Superior temporal gyrus (tissue), 1 donor: ENCODE measurements at regions not wholly inside any gene's neighbourhood (a gene's known extent, or its start where the extent isn't known, plus 50 kb on each side); places are given as distances from the start of the nearest gene placed in this dataset.

Experiments used
- DNase-seq: peaks from one replicate; pipeline ENCODE4 v3.0.0-alpha.2; 2016; ENCODE audit errors: extremely low spot score

GRCh38 chr2:144605231-144605840 is 85.4 kb upstream of the ZEB2 start:
- no peak for DNase-seq

GRCh38 chr2:144603334-144603733 is 83.4 kb upstream of the ZEB2 start:
- DNase-seq = no peak

- no peak for DNase-seq
These were observed 79.0 kb upstream of the ZEB2 start for GRCh38 chr2:144598906-144599305.

DNA sequence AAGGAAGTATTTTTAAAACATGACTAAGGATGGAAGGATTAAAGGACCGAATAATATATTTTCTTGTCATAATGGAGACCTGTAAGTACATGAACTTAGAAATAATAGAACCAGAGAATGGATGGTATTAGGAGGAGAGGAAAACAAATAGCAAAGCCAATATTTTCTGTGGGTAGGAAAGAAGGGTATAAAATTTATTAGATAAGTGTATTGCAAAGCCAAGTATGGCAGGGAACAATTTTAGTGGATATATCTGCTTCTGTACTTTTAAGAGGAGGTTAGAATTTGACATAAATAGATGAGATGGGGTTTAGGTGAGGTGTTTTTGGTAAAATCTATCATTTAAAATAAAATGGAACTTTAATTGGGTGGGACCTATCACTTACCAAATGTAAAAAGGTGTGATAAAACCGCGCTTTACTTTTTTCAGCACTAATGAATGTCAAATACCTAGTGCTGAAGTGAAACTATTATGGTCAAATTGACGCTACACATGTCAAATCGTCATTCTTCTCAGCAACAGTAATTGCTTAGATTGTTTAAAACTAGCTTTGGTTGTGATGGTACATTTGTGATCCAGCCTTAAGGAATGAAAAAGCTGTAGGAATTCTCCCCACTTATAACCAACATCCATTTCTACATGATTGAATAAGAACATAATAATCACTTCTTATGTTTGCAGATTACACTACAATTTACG is 78.1 kb upstream of the ZEB2 start:
- no peak for DNase-seq

GRCh38 chr2:144597388-144597787 is 77.5 kb upstream of the ZEB2 start:
- DNase-seq = no peak

DNA sequence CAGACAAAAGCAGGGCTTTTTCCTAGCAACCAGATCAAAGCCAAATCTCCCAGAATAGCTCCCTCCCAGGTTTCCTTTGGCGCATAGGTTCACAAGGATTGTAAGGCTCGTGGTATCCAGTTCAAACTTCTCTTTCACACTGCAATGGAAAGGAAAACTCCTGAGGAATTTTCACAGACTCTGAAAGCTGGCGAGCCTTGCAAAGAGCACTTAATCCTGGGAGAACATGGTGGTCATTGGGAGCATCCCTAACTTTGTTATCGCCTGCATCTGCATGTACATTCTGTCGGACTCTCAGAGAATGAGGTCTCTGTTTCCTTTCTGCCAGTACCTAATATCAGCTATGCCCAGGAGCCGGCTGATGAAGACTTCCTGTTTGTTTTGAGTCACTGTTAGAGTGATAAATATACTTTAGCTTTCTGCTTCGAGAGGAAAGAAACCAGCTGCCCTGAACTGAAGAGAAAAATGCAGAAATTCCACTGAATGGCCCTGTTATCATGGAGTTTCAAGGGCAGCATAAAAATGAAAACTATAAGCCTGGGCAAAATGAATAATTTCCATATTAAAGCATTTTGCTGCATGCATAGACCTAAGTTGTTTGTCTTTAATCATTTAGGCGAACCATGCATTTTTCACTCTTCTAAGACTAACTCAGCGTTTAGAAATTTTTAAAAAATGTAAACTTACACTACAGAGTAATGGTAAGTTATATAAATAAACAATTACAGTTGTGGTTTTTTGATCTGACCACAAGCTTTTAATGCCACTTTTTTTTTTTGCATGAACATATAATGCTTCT is 76.4 kb upstream of the ZEB2 start:
- no peak for DNase-seq

GRCh38 chr2:144595686-144596072 is 75.8 kb upstream of the ZEB2 start:
- no peak for DNase-seq

- no peak for DNase-seq
These were observed 75.4 kb upstream of the ZEB2 start for GRCh38 chr2:144595279-144595678.

DNA sequence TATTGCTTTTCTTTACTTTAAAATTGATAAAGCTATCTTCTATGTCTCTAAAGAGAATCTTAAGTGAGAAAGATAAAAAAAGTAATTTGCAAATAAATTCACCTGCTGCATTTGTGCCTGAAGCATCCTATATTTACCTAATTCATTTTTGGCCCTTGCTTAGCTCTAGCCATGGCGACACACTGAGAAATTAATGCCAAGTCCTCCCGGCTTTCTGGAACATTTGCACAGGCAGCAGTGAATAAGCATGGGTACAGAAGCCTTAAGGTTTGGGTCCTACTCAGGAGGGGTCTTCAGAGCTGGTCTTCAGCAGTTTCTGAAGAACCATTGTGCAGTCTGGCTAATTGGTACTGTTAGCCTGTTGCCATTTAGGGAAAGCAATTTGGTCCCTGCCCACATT is 73.9 kb upstream of the ZEB2 start:
- DNase-seq = no peak

DNA sequence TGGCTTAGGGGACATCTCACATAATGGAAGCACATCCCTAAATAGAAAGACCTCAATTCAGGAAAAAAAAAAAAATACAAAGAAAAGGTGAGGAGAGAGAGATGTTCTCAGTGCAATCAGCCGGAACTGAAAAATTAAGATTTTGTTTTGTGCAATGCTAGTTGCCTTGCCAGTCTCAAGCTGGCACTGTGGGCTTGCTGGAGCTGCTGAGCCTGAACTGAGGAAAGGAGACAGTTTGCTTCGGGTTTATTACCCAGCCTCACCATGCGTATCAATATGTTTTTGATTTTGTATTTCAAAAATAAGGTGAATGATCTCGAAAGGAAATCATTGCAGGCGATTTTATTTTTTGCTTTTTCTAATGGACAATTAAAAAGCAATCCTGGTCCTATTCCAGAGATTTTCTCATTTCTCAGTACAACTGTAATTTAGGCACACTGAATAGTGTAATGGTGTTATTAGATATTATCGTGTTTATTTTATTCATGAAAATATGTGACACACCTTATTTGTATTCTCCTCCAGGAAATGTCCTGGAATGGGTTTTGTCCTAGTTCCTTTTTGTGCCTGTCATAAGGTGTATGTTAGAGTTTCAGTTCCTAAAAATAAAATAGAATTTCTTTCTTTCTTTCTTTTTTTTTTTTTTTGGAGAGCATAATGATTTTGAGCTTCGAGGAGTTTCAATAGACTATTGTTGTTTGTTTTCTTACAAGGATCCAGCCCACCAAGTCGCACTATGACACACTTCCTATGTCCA is 72.8 kb upstream of the ZEB2 start:
- DNase-seq = no peak

GRCh38 chr2:144587306-144587705 is 67.4 kb upstream of the ZEB2 start:
- DNase-seq = no peak

DNA sequence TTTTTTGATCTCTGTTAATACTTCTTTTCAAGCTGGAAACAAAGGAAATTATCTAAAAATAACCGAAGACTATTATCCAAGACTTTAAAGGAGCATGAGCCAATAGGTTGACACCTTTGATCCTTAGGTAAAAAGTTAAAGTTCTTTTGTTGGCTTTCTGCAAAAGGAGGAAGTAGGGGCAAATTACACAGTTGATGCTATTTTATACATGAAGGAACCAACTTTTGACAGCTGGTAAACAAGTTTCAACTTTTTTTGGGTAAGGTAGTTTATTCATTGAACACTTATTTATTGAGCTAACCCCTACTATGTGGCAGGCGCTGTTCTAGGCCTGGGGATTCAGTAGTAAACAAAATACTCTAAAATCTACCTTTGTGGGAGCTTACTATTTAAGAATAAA is 66.6 kb upstream of the ZEB2 start:
- no peak for DNase-seq

GRCh38 chr2:144583741-144584453 is 64.0 kb upstream of the ZEB2 start:
- DNase-seq = no peak

- DNase-seq = no peak
These were observed 63.4 kb upstream of the ZEB2 start for GRCh38 chr2:144583381-144583729.

- DNase-seq = no peak
These were observed 62.9 kb upstream of the ZEB2 start for GRCh38 chr2:144582651-144583380.

- DNase-seq = no peak
These were observed 60.7 kb upstream of the ZEB2 start for GRCh38 chr2:144580521-144581161.

- DNase-seq = no peak
These were observed 59.6 kb upstream of the ZEB2 start for GRCh38 chr2:144579556-144579955.

DNA sequence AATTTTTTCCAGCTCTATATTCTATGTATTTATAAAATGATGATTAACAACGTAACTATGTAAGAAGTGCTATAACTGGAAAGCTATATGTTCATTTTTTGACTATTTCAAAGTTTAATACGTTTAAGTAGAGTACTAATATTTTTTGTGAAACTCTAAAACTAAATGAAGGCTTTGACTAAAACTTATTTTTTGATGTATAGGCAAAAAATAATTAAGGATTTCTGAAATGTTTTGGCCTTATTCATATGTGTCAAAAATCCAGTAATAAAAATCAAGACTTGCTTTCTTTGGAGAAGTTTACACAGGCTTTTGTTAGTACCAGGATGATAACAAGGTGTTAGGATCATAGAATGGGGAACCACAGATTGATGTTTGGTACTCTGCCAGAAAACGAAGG is 58.2 kb upstream of the ZEB2 start:
- DNase-seq = no peak

GRCh38 chr2:144572977-144573376 is 53.1 kb upstream of the ZEB2 start:
- no peak for DNase-seq

DNA sequence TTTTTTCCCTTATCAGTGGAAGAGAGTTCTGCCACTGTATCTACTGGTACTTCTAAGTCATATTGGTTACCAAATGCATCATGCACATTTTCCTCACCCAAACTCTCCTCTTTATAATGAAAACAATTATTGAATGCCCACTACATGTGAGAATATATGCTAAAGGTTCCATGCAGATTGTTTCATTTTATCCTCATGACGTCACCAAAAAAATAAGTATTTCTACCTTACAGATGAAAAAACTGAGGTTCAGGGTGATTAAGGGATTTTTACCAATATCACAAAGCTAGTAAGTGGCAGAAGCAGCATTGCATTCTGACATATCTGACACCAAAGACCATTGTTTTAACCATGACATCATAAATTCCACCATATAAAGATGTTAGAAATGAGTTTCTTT is 51.9 kb upstream of the ZEB2 start:
- DNase-seq = no peak

DNA sequence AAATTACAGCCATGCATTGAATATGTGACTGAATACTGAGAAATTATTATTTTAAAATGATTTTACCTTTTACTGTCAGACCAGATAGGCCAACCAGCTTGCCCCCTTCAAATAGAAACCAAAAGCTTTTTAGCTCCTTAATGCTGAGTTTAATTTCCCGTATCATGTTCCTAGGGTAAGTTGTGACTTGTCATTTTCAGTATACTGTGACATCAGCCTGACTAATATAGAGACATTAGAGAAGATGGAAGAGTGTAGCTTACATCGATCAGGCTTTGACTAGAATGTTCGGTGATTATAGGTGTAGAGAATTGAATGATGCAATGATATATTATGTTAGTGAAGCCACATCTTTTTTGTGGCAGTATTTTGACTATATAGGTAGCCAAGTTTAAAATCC is 50.6 kb upstream of the ZEB2 start:
- DNase-seq = no peak
